Astrocyte (in vitro differentiated cells and primary cell): ENCODE measurements at regions not wholly inside any gene's neighbourhood (a gene's known extent, or its start where the extent isn't known, plus 50 kb on each side); places are given as distances from the start of the nearest gene placed in this dataset.

ENCODE experiments used
- DNase-seq: peaks from one replicate; pipeline ENCODE4 v3.0.0-alpha.2; 2010; ENCODE audit warnings: low read depth
- FAIRE-seq: peaks from 2 replicates; lab custom pipeline; 2011; peaks lifted over from hg19 to GRCh38; lab: Jason Lieb, UNC
- H2AFZ ChIP-seq: 2 replicates; pipeline ENCODE4 v1.6.0; 2012; ENCODE audit warnings: low read depth, low read length, inconsistent platforms
- H3K27ac ChIP-seq: 2 replicates; pipeline ENCODE4 v1.5.1; 2011; ENCODE audit warnings: low read depth, low read length, inconsistent platforms
- H3K27me3 ChIP-seq: 2 replicates; pipeline ENCODE4 v1.6.0; 2011; ENCODE audit warnings: low read length, inconsistent platforms; ENCODE audit not compliant: insufficient read depth
- H3K36me3 ChIP-seq: 2 replicates; pipeline ENCODE4 v1.5.1; 2011; ENCODE audit warnings: low read length, inconsistent platforms; ENCODE audit not compliant: insufficient read depth
- H3K4me1 ChIP-seq: 2 replicates; pipeline ENCODE4 v1.5.1; 2011; ENCODE audit warnings: low read length, inconsistent platforms; ENCODE audit not compliant: insufficient read depth
- H3K4me2 ChIP-seq: 2 replicates; pipeline ENCODE4 v1.6.0; 2012; ENCODE audit warnings: low read length, inconsistent platforms
- H3K4me3 ChIP-seq: 2 replicates; pipeline ENCODE4 v1.5.1; 2011; ENCODE audit warnings: low read depth, mild to moderate bottlenecking, low read length, inconsistent platforms; ENCODE audit not compliant: insufficient read depth
- H3K79me2 ChIP-seq: 2 replicates; pipeline ENCODE4 v1.6.0; 2012; ENCODE audit warnings: mild to moderate bottlenecking, low read length, inconsistent platforms; ENCODE audit not compliant: insufficient read depth
- H3K9ac ChIP-seq: 2 replicates; pipeline ENCODE4 v1.6.0; 2012; ENCODE audit warnings: mild to moderate bottlenecking, low read length, inconsistent platforms
- H3K9me3 ChIP-seq: 2 replicates; pipeline ENCODE4 v1.5.1; 2012; ENCODE audit warnings: low read depth, mild to moderate bottlenecking, low read length, inconsistent platforms; ENCODE audit not compliant: insufficient read depth
- H4K20me1 ChIP-seq: 2 replicates; pipeline ENCODE4 v1.6.0; 2012; ENCODE audit warnings: low read length, inconsistent platforms; ENCODE audit not compliant: insufficient read depth
- H3K27ac Mint-ChIP-seq: one replicate; pipeline ENCODE4 v1.8.0; 2021; ENCODE audit warnings: mild to moderate bottlenecking, mixed read lengths; ENCODE audit not compliant: unreplicated experiment
- H3K27me3 Mint-ChIP-seq: one replicate; pipeline ENCODE4 v1.8.0; 2021; ENCODE audit warnings: low read depth, mixed read lengths; ENCODE audit not compliant: unreplicated experiment
- H3K36me3 Mint-ChIP-seq: one replicate; pipeline ENCODE4 v1.8.0; 2021; ENCODE audit warnings: low read depth, mixed read lengths; ENCODE audit not compliant: unreplicated experiment
- H3K4me1 Mint-ChIP-seq: one replicate; pipeline ENCODE4 v1.8.0; 2021; ENCODE audit warnings: low read depth, mixed read lengths; ENCODE audit not compliant: unreplicated experiment
- H3K4me3 Mint-ChIP-seq: one replicate; pipeline ENCODE4 v1.8.0; 2021; ENCODE audit warnings: mild to moderate bottlenecking, moderate library complexity, mixed read lengths; ENCODE audit not compliant: unreplicated experiment
- H3K9me3 Mint-ChIP-seq: one replicate; pipeline ENCODE4 v1.8.0; 2021; ENCODE audit warnings: mild to moderate bottlenecking, mixed read lengths; ENCODE audit not compliant: unreplicated experiment
- CTCF ChIP-seq: IDR thresholded peaks from 2 replicates; pipeline ENCODE4 v1.5.1; 2011; ENCODE audit warnings: low read depth, mild to moderate bottlenecking, inconsistent platforms, low read length, moderate library complexity; ENCODE audit not compliant: insufficient read depth
- EZH2 ChIP-seq: IDR thresholded peaks from 2 replicates; pipeline ENCODE4 v1.6.1; 2012; ENCODE audit warnings: mild to moderate bottlenecking, low read length, inconsistent platforms; ENCODE audit not compliant: insufficient read depth

- no peak overlapping the region for H2AFZ ChIP-seq
- no peaks in the 10 kb centered on the region for H3K79me2 ChIP-seq
- no peak overlapping the region for H3K27ac ChIP-seq
- H3K9ac ChIP-seq, result no peak overlapping the region
- no peak overlapping the region for H3K4me3 Mint-ChIP-seq
- no peaks in the 10 kb centered on the region for H4K20me1 ChIP-seq
- H3K27me3 Mint-ChIP-seq, result peaks cover 19% of the 10 kb centered on the region
- H3K4me2 ChIP-seq, result no peak overlapping the region
- no peaks in the 10 kb centered on the region for H3K9me3 ChIP-seq
- H3K27me3 ChIP-seq, result no peaks in the 10 kb centered on the region
- H3K36me3 ChIP-seq, result no peaks in the 10 kb centered on the region
- no peaks in the 10 kb centered on the region for H3K36me3 Mint-ChIP-seq
- no peak overlapping the region for H3K27ac Mint-ChIP-seq
- DNase-seq (no peak), FAIRE-seq (no peak)
- H3K9me3 Mint-ChIP-seq, result peaks cover 4% of the 10 kb centered on the region
- TF ChIP-seq EZH2 (no peak), CTCF (no peak)
- no peak overlapping the region for H3K4me3 ChIP-seq
- H3K4me1 ChIP-seq, result no peaks in the 10 kb centered on the region
- peaks cover 6% of the 10 kb centered on the region for H3K4me1 Mint-ChIP-seq
These were observed 365.2 kb downstream of the GADD45G start for GRCh38 chr9:89969881-89970639.

- Histone ChIP-seq H3K4me2 (no peak overlapping the region), H2AFZ (no peak overlapping the region), H3K27me3 (no peaks in the 10 kb centered on the region), H4K20me1 (no peaks in the 10 kb centered on the region), H3K9ac (no peak overlapping the region), H3K27ac (no peak overlapping the region), H3K9me3 (no peaks in the 10 kb centered on the region), H3K4me3 (no peak overlapping the region), H3K79me2 (no peaks in the 10 kb centered on the region), H3K4me1 (no peaks in the 10 kb centered on the region), H3K36me3 (no peaks in the 10 kb centered on the region)
- Mint-ChIP-seq H3K27me3 (peaks cover 19% of the 10 kb centered on the region), H3K4me1 (peaks cover 6% of the 10 kb centered on the region), H3K36me3 (no peaks in the 10 kb centered on the region), H3K9me3 (peaks cover 4% of the 10 kb centered on the region), H3K27ac (no peak overlapping the region), H3K4me3 (no peak overlapping the region)
- FAIRE-seq (no peak), DNase-seq (no peak)
- no peak for TF ChIP-seq EZH2
- no peak for TF ChIP-seq CTCF
These were observed 365.9 kb downstream of the GADD45G start for GRCh38 chr9:89970701-89971100.

- Mint-ChIP-seq H3K4me1 (peaks cover 6% of the 10 kb centered on the region), H3K36me3 (no peaks in the 10 kb centered on the region), H3K27ac (no peak overlapping the region), H3K9me3 (peaks cover 4% of the 10 kb centered on the region), H3K4me3 (no peak overlapping the region), H3K27me3 (peaks cover 18% of the 10 kb centered on the region)
- Histone ChIP-seq H3K9me3 (no peaks in the 10 kb centered on the region), H3K79me2 (no peaks in the 10 kb centered on the region), H4K20me1 (no peaks in the 10 kb centered on the region), H3K4me2 (no peak overlapping the region), H3K4me3 (no peak overlapping the region), H3K27me3 (no peaks in the 10 kb centered on the region), H3K36me3 (no peaks in the 10 kb centered on the region), H3K4me1 (no peaks in the 10 kb centered on the region), H2AFZ (no peak overlapping the region), H3K9ac (no peak overlapping the region), H3K27ac (no peak overlapping the region)
- FAIRE-seq, result no peak
- DNase-seq, result no peak
- TF ChIP-seq EZH2, result no peak
- no peak for TF ChIP-seq CTCF
These were observed 367.7 kb downstream of the GADD45G start for GRCh38 chr9:89972535-89972934.
